ENCODE measurements at regions not wholly inside any gene's neighbourhood (a gene's known extent, or its start where the extent isn't known, plus 50 kb on each side); places are given as distances from the start of the nearest gene placed in this dataset.

DNA sequence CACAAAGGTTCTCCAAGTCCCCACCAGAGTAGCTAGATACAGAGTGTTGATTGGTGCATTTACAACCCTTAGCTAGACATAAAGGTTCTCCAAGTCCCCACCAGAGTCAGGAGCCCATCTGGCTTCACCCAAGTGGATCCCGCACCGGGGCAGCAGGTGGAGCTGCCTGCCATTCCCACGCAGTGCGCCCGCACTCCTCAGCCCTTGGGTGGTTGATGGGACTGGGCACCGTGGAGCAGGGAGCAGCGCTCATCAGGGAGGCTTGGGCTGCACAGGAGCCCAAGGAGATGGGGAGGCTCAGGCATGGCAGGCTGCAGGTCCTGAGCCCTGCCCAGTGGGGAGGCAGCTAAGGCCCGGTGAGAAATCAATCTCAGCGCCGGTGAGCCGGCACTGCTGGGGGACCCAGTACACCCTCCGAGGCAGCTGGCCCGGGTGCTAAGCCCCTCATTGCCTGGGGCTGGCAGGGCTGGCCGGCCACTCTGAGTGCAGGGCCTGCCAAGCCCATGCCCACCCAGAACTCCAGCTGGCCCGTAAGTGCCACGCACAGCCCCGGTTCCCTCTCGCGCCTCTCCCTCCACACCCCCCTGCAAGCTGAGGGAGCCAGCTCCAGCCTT, 404.1 kb downstream of the METTL15 start:
- Histone ChIP-seq H3K4me3 (no peak overlapping the region), H3K27me3 (ENCODE audit: insufficient read depth in 3 of 3, low read length in 2 of 3) (no peaks in the 10 kb centered on the region), H3K4me1 (no peaks in the 10 kb centered on the region), H3K36me3 (ENCODE audit: insufficient read depth in 1 of 2, low read depth in 1 of 2) (no peaks in the 10 kb centered on the region), H3K27ac (no peak overlapping the region), H3K9me3 (no peaks in the 10 kb centered on the region)
- no peak for ATAC-seq
- TF ChIP-seq, protein P1, sequence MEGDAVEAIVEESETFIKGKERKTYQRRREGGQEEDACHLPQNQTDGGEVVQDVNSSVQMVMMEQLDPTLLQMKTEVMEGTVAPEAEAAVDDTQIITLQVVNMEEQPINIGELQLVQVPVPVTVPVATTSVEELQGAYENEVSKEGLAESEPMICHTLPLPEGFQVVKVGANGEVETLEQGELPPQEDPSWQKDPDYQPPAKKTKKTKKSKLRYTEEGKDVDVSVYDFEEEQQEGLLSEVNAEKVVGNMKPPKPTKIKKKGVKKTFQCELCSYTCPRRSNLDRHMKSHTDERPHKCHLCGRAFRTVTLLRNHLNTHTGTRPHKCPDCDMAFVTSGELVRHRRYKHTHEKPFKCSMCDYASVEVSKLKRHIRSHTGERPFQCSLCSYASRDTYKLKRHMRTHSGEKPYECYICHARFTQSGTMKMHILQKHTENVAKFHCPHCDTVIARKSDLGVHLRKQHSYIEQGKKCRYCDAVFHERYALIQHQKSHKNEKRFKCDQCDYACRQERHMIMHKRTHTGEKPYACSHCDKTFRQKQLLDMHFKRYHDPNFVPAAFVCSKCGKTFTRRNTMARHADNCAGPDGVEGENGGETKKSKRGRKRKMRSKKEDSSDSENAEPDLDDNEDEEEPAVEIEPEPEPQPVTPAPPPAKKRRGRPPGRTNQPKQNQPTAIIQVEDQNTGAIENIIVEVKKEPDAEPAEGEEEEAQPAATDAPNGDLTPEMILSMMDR (IDR thresholded peaks at IDR 0.05), result no peak
- DNase-seq, result no peak
- intact Hi-C loops (cut with DNase I), result no loop called here
- 95 to 97% (median 96%) methylated on average over 15 to 19 of the region's 19 CpGs for WGBS, 3 donors

DNA sequence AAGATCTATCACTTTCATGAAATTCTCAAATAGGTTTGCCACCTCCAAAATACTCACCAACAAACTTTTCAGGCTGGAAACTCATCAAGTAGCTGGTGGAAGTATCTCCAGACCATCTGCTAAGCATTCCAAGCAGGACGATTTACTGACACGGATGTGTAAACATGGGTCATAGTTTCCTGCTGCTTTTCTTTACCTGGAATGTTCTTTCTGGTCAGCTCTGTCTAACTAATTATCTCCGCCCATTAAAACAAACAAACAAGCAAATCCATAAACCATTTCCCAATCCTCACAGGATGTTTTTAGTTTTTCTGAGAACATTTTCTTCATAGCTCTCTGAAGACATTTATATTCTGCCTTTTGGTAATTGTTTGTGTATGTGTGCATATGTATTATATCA, 397.0 kb downstream of the METTL15 start:
- Histone ChIP-seq H3K27me3 (ENCODE audit: insufficient read depth in 3 of 3, low read length in 2 of 3) (no peaks in the 10 kb centered on the region), H3K36me3 (ENCODE audit: insufficient read depth in 1 of 2, low read depth in 1 of 2) (no peaks in the 10 kb centered on the region), H3K9me3 (no peaks in the 10 kb centered on the region), H3K4me3 (no peak overlapping the region), H3K4me1 (no peaks in the 10 kb centered on the region), H3K27ac (no peak overlapping the region)
- 30 to 43% (median 42%) methylated on average over 3 of the region's 3 CpGs for WGBS, 3 donors
- TF ChIP-seq, protein P1 (IDR thresholded peaks at IDR 0.05), result no peak
- ATAC-seq (no peak), DNase-seq (no peak)
- intact Hi-C loops (cut with DNase I), result no loop called here

DNA sequence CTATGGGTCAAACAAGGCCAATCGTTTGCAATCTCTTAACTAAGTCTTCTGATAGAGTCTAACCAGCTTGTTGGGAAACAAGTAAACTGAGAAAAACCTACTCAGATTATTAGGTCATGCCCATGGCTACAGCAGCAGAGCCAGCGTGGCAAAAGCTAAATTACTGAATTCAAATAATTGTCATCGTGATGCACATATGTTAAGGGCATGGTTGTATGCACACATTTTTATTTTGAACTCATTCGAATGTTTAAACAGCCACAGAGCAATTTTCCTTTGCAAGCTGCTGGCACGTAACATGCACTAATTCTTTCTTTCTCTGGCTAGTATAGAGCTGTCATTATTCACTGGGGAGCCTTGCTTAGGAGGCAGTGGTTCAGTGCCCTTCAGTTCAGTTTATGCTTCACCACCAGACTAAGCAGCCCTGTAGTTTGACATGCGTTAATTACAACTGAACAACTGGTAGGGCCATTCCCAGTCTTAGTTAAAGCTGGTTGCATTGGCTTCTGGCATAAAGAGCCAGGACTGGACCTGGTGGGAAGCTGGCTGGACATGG, 396.4 kb downstream of the METTL15 start:
- H3K4me3 ChIP-seq, result no peak overlapping the region
- H3K36me3 ChIP-seq (ENCODE audit: insufficient read depth in 1 of 2, low read depth in 1 of 2), result no peaks in the 10 kb centered on the region

DNA sequence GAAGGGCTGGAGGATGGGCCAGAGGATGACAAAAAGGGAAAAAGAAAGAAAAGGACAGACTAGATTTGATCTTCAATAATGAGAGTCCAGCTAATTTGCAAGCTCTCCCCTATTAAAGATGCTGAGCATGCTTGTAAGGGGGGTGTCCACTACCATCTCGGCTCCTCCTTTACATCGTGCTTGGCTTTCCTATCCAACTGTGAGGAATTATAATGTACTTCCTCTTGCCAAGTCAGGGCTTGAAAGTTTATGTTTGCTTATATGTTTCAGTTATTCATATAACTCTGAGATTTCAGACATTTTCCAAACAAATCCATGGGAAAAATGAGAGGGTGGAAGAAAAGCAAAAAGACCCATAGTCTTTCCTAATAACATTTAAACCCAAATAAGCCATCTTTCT, 387.1 kb downstream of the METTL15 start:
- no peak overlapping the region for H3K27ac ChIP-seq
- ATAC-seq, result no peak
- no peaks in the 10 kb centered on the region for H3K4me1 ChIP-seq
- no peak overlapping the region for H3K4me3 ChIP-seq
- H3K27me3 ChIP-seq (ENCODE audit: insufficient read depth in 3 of 3, low read length in 2 of 3), result no peaks in the 10 kb centered on the region
- intact Hi-C loops (cut with DNase I), result no loop called here
- TF ChIP-seq, protein P1 (IDR thresholded peaks at IDR 0.05), result no peak
- H3K36me3 ChIP-seq (ENCODE audit: insufficient read depth in 1 of 2, low read depth in 1 of 2), result no peaks in the 10 kb centered on the region
- no peaks in the 10 kb centered on the region for H3K9me3 ChIP-seq
- 71 to 78% (median 76%) methylated on average over 2 of the region's 2 CpGs for WGBS, 3 donors
- DNase-seq, result no peak

More for the DNA sequence above, 396.4 kb downstream of the METTL15 start:
- H3K9me3 ChIP-seq, result no peaks in the 10 kb centered on the region
- no peak overlapping the region for H3K27ac ChIP-seq
- 45 to 60% (median 56%) methylated on average over 6 of the region's 6 CpGs for WGBS, 3 donors
- intact Hi-C loops (cut with DNase I), result no loop called here
- ATAC-seq (no peak), DNase-seq (no peak)
- no peaks in the 10 kb centered on the region for H3K27me3 ChIP-seq (ENCODE audit: insufficient read depth in 3 of 3, low read length in 2 of 3)
- H3K4me1 ChIP-seq, result no peaks in the 10 kb centered on the region
- TF ChIP-seq, protein P1 (IDR thresholded peaks at IDR 0.05), result no peak

DNA sequence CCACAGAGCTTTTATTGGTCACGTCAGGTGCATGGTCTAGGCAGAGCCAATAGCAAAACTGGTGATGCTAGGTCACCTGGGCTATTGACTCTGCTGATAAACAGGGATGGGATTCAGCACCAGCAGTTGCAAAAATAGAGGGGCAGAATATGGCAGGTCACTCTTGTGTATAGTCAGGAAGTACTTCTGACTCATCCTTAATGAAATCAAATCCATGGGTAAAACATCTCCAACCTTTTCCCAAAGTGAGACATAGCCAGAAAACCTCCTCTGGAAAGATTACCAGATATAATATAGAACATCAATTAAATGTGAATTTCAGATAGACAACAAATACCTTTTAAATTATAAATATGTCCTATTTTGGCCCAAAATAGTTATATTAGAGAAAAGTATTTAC, 383.2 kb downstream of the METTL15 start:
- Histone ChIP-seq H3K27ac (no peak overlapping the region), H3K9me3 (no peaks in the 10 kb centered on the region), H3K4me3 (no peak overlapping the region), H3K36me3 (ENCODE audit: insufficient read depth in 1 of 2, low read depth in 1 of 2) (no peaks in the 10 kb centered on the region), H3K27me3 (ENCODE audit: insufficient read depth in 3 of 3, low read length in 2 of 3) (no peaks in the 10 kb centered on the region), H3K4me1 (no peaks in the 10 kb centered on the region)
- WGBS, 3 donors, result 92 to 100% (median 96%) methylated on average over 1 of the region's 1 CpG
- DNase-seq (no peak), ATAC-seq (no peak)
- TF ChIP-seq, protein P1 (IDR thresholded peaks at IDR 0.05), result no peak
- intact Hi-C loops (cut with DNase I), result no loop called here

Data from psoas muscle (tissue), 7 donors.